Naive thymus-derived CD4-positive, alpha-beta T cell (primary cell): ENCODE measurements at regions not wholly inside any gene's neighbourhood (a gene's known extent, or its start where the extent isn't known, plus 50 kb on each side); places are given as distances from the start of the nearest gene placed in this dataset.

ENCODE experiments used
- ATAC-seq: fragments of 150-1000 bp; cut with Tn5 transposase; 2 replicates; pipeline ENCODE4 v1.10.0; 2021; ENCODE audit warnings: mild to moderate bottlenecking, moderate library complexity
- CTCF ChIA-PET: fragments of 350-600 bp; sonication (Branson Sonifier 250); formaldehyde crosslinking; loops from one replicate; lab custom pipeline; 2021; ENCODE audit warnings: antibody characterized with exemption; lab: Charles Lee
- POLR2A ChIA-PET: fragments of 350-600 bp; sonication (Branson Sonifier 250); formaldehyde crosslinking; loops from one replicate; lab custom pipeline; 2021; ENCODE audit warnings: antibody characterized with exemption, inconsistent platforms; lab: Charles Lee
- DNase-seq, 9 donors: peaks; one replicate each; pipeline versions ENCODE4 v3.0.0 to v3.0.0-alpha.2; 2020 to 2022; ENCODE audit warnings: mixed read lengths in 1 of 9
- H3K27ac ChIP-seq: one replicate; pipeline ENCODE4 v1.7.0; 2013; ENCODE audit warnings: mild to moderate bottlenecking, low read depth, low read length, moderate library complexity
- H3K27me3 ChIP-seq, 2 donors: one replicate each; pipeline ENCODE4 v1.7.0; 2013; ENCODE audit warnings: low read length in 2 of 2, mild to moderate bottlenecking in 2 of 2, moderate library complexity in 2 of 2; ENCODE audit not compliant: control insufficient read depth in 2 of 2, insufficient read depth in 2 of 2
- H3K36me3 ChIP-seq, 3 experiments: 1 replicate in 2 of 3; 2 replicates in 1 of 3; pipeline ENCODE4 v1.7.0; 2013; ENCODE audit warnings: low read length in 3 of 3, mild to moderate bottlenecking in 3 of 3, moderate library complexity in 1 of 3; ENCODE audit not compliant: insufficient read depth in 3 of 3, control insufficient read depth in 2 of 3
- H3K4me1 ChIP-seq, 2 donors: one replicate each; pipeline ENCODE4 v1.7.0; 2013; ENCODE audit warnings: low read length in 2 of 2, mild to moderate bottlenecking in 2 of 2, moderate library complexity in 1 of 2; ENCODE audit not compliant: control insufficient read depth in 2 of 2, insufficient read depth in 2 of 2
- H3K4me3 ChIP-seq: 2 replicates; pipeline ENCODE4 v1.7.0; 2013; ENCODE audit warnings: mild to moderate bottlenecking, low read length
- H3K9me3 ChIP-seq, 3 experiments: 1 replicate in 2 of 3; 2 replicates in 1 of 3; pipeline ENCODE4 v1.7.0; 2013; ENCODE audit warnings: low read length in 3 of 3; ENCODE audit not compliant: control insufficient read depth in 2 of 3
- H3K27ac Mint-ChIP-seq, 9 donors: one replicate each; pipeline ENCODE4 v1.8.0; 2020 to 2022; ENCODE audit warnings: mixed read lengths in 9 of 9, mild to moderate bottlenecking in 8 of 9, moderate library complexity in 5 of 9, inconsistent platforms in 2 of 9
- H3K27me3 Mint-ChIP-seq, 5 donors: one replicate each; pipeline ENCODE4 v1.8.0; 2021 to 2022; ENCODE audit warnings: mixed read lengths in 5 of 5, mild to moderate bottlenecking in 1 of 5
- H3K36me3 Mint-ChIP-seq, 5 donors: one replicate each; pipeline ENCODE4 v1.8.0; 2020 to 2022; ENCODE audit warnings: mixed read lengths in 5 of 5, mild to moderate bottlenecking in 3 of 5, inconsistent platforms in 1 of 5
- H3K4me1 Mint-ChIP-seq, 7 donors: one replicate each; pipeline ENCODE4 v1.8.0; 2020 to 2022; ENCODE audit warnings: mixed read lengths in 7 of 7, mild to moderate bottlenecking in 3 of 7, inconsistent platforms in 1 of 7
- H3K4me3 Mint-ChIP-seq, 10 donors: one replicate each; pipeline ENCODE4 v1.8.0; 2020 to 2022; ENCODE audit warnings: mild to moderate bottlenecking in 10 of 10, mixed read lengths in 10 of 10, moderate library complexity in 6 of 10, inconsistent platforms in 2 of 10
- H3K9me3 Mint-ChIP-seq, 11 donors: one replicate each; pipeline ENCODE4 v1.8.0; 2020 to 2022; ENCODE audit warnings: mixed read lengths in 11 of 11, mild to moderate bottlenecking in 4 of 11, inconsistent platforms in 1 of 11, moderate library complexity in 1 of 11
- intact Hi-C, 2 donors: fragments of 100-400 bp; cut with micrococcal nuclease; formaldehyde crosslinking; loops; one replicate each; pipeline ENCODE4 v1.15.1; 2023

GRCh38 chr9:129338724-129339430 lies 160.8 kb upstream of the IER5L start:
- CTCF ChIA-PET, result interaction anchor here (0.6 kb wide), 1 partner anchor 196 kb away, joined by 4 read pairs; no protein-coding TSS in a partner anchor
- H3K4me3 Mint-ChIP-seq, result no peak overlapping the region

GRCh38 chr9:129337336-129338140 lies 159.5 kb upstream of the IER5L start:
- intact Hi-C loops, result loop anchor here in 1 of 2 donors (2.0 to 5.0 kb wide), 3 partner anchors 45 to 160 kb away; partner anchors contain the start of gene IER5L
- peak overlapping the region in 9 of 10 donors; percentile 83 to 89 (median 88) for H3K4me3 Mint-ChIP-seq

More at GRCh38 chr9:129338724-129339430, 160.8 kb upstream of the IER5L start:
- ATAC-seq (no peak), DNase-seq (no peak)
- no peaks in the 10 kb centered on the region for H3K36me3 ChIP-seq
- Mint-ChIP-seq H3K9me3 (no peaks in the 10 kb centered on the region), H3K36me3 (no peaks in the 10 kb centered on the region), H3K4me1 (peaks cover 14 to 32% (median 20%) of the 10 kb centered on the region in 7 donors), H3K27me3 (peaks cover 0 to 8% (median 0%) of the 10 kb centered on the region in 5 donors), H3K27ac (no peak overlapping the region)
- POLR2A ChIA-PET, result interaction anchor here (0.6 kb wide), 1 partner anchor 161 kb away, joined by 3 read pairs; no protein-coding TSS in a partner anchor
- no peak overlapping the region for H3K4me3 ChIP-seq
- no peaks in the 10 kb centered on the region for H3K9me3 ChIP-seq
- H3K27ac ChIP-seq, result no peak overlapping the region
- intact Hi-C loops, result loop anchor here in 1 of 2 donors (5.0 kb wide), 2 partner anchors 43 to 162 kb away; partner anchors contain the start of gene IER5L
- H3K27me3 ChIP-seq, result no peaks in the 10 kb centered on the region
- H3K4me1 ChIP-seq, result peaks cover 3 to 22% of the 10 kb centered on the region in 2 donors

GRCh38 chr9:129336601-129337331 lies 158.7 kb upstream of the IER5L start:
- Histone ChIP-seq H3K27me3 (no peaks in the 10 kb centered on the region), H3K4me1 (peaks cover 3 to 26% of the 10 kb centered on the region in 2 donors), H3K36me3 (no peaks in the 10 kb centered on the region), H3K27ac (no peak overlapping the region), H3K4me3 (peak overlapping the region; percentile 74), H3K9me3 (no peaks in the 10 kb centered on the region)
- ChIA-PET POLR2A (interaction anchor here (0.6 to 1.4 kb wide), 5 partner anchors 11 to 301 kb away, joined by 3 to 4 read pairs (median 3); no protein-coding TSS in a partner anchor), CTCF (interaction anchor here (1.7 kb wide), 1 partner anchor 15 kb away, joined by 3 read pairs; no protein-coding TSS in a partner anchor)
- peaks cover 17 to 36% (median 24%) of the 10 kb centered on the region in 7 donors for H3K4me1 Mint-ChIP-seq
- peak; percentile 65 for ATAC-seq
- intact Hi-C loops, result loop anchor here in 1 of 2 donors (1.0 to 5.0 kb wide), 4 partner anchors 16 to 159 kb away; partner anchors contain the start of gene IER5L
- peaks cover 0 to 8% (median 0%) of the 10 kb centered on the region in 5 donors for H3K27me3 Mint-ChIP-seq
- no peaks in the 10 kb centered on the region for H3K36me3 Mint-ChIP-seq
- H3K9me3 Mint-ChIP-seq, result no peaks in the 10 kb centered on the region
- peak overlapping the region in 7 of 9 donors; percentile 3 to 76 (median 59) for H3K27ac Mint-ChIP-seq
- peak in 6 of 9 donors; percentile 11 to 36 (median 26) for DNase-seq
- H3K4me3 Mint-ChIP-seq, result peak overlapping the region; percentile 64 to 89 (median 88)

More at GRCh38 chr9:129337336-129338140, 159.5 kb upstream of the IER5L start:
- Histone ChIP-seq H3K4me3 (peak overlapping the region; percentile 5), H3K36me3 (no peaks in the 10 kb centered on the region), H3K4me1 (peaks cover 3 to 26% of the 10 kb centered on the region in 2 donors), H3K27ac (no peak overlapping the region), H3K27me3 (no peaks in the 10 kb centered on the region), H3K9me3 (no peaks in the 10 kb centered on the region)
- peaks cover 17 to 36% (median 24%) of the 10 kb centered on the region in 7 donors for H3K4me1 Mint-ChIP-seq
- H3K9me3 Mint-ChIP-seq, result no peaks in the 10 kb centered on the region
- H3K27me3 Mint-ChIP-seq, result peaks cover 0 to 8% (median 0%) of the 10 kb centered on the region in 5 donors
- no peak for ATAC-seq
- ChIA-PET CTCF (no interaction called here), POLR2A (no interaction called here)
- peak overlapping the region in 3 of 9 donors; percentile 1 to 59 (median 34) for H3K27ac Mint-ChIP-seq
- DNase-seq, result no peak
- H3K36me3 Mint-ChIP-seq, result no peaks in the 10 kb centered on the region

GRCh38 chr9:129336130-129336528 lies 158.1 kb upstream of the IER5L start:
- Mint-ChIP-seq H3K4me3 (peak overlapping the region in 9 of 10 donors; percentile 83 to 89 (median 88)), H3K27ac (peak overlapping the region in 5 of 9 donors; percentile 8 to 86 (median 65)), H3K9me3 (peaks cover 0 to 2% (median 0%) of the 10 kb centered on the region in 11 donors), H3K36me3 (peaks cover 0 to under 1% (median 0%) of the 10 kb centered on the region in 5 donors), H3K4me1 (peaks cover 17 to 41% (median 24%) of the 10 kb centered on the region in 7 donors), H3K27me3 (peaks cover 0 to 8% (median 0%) of the 10 kb centered on the region in 5 donors)
- Histone ChIP-seq H3K27me3 (no peaks in the 10 kb centered on the region), H3K36me3 (no peaks in the 10 kb centered on the region), H3K9me3 (no peaks in the 10 kb centered on the region), H3K4me1 (peaks cover 3 to 26% of the 10 kb centered on the region in 2 donors), H3K27ac (no peak overlapping the region), H3K4me3 (peak overlapping the region; percentile 74)
- no peak for ATAC-seq
- ChIA-PET CTCF (interaction anchor here (1.7 kb wide), 1 partner anchor 14 kb away, joined by 3 read pairs; no protein-coding TSS in a partner anchor), POLR2A (interaction anchor here (0.6 to 1.5 kb wide), 7 partner anchors 10 to 301 kb away, joined by 3 to 5 read pairs (median 3); no protein-coding TSS in a partner anchor)
- intact Hi-C loops, result loop anchor here in 1 of 2 donors (1.0 to 5.0 kb wide), 4 partner anchors 16 to 159 kb away; partner anchors contain the start of gene IER5L
- DNase-seq, result no peak

GRCh38 chr9:129335464-129336129 lies 157.5 kb upstream of the IER5L start:
- no peak overlapping the region for H3K27ac ChIP-seq
- Mint-ChIP-seq H3K27ac (peak overlapping the region in 5 of 9 donors; percentile 8 to 86 (median 59)), H3K27me3 (peaks cover 0 to 8% (median 0%) of the 10 kb centered on the region in 5 donors), H3K9me3 (peaks cover 0 to 6% (median 3%) of the 10 kb centered on the region in 11 donors), H3K36me3 (peaks cover 0 to 6% (median 0%) of the 10 kb centered on the region in 5 donors), H3K4me1 (peaks cover 17 to 41% (median 24%) of the 10 kb centered on the region in 7 donors), H3K4me3 (peak overlapping the region in 9 of 10 donors; percentile 83 to 89 (median 88))
- POLR2A ChIA-PET, result interaction anchor here (0.5 to 2.6 kb wide), 10 partner anchors 8 to 302 kb away, joined by 3 to 11 read pairs (median 4); no protein-coding TSS in a partner anchor
- DNase-seq, result no peak
- CTCF ChIA-PET, result interaction anchor here (1.2 to 1.7 kb wide), 2 partner anchors 13 to 15 kb away, joined by 3 to 4 read pairs; no protein-coding TSS in a partner anchor
- no peaks in the 10 kb centered on the region for H3K36me3 ChIP-seq
- intact Hi-C loops, result loop anchor here in 1 of 2 donors (1.0 to 5.0 kb wide), 4 partner anchors 15 to 158 kb away; partner anchors contain the start of gene IER5L
- H3K9me3 ChIP-seq, result peaks cover 0 to 5% (median 0%) of the 10 kb centered on the region in 3 experiments
- ATAC-seq, result no peak
- no peak overlapping the region for H3K4me3 ChIP-seq
- peaks cover 3 to 26% of the 10 kb centered on the region in 2 donors for H3K4me1 ChIP-seq
- H3K27me3 ChIP-seq, result no peaks in the 10 kb centered on the region
